ACHN (cell line): ENCODE measurements at regions not wholly inside any gene's neighbourhood (a gene's known extent, or its start where the extent isn't known, plus 50 kb on each side); places are given as distances from the start of the nearest gene placed in this dataset.
A peak's percentile ranks its signal among the peaks of the same experiment; 100 is the strongest.

Experiments
- DNase-seq: peaks from one replicate; pipeline ENCODE4 v3.0.0-alpha.2; 2015
- in situ Hi-C: cut with HindIII; loops from 2 replicates; pipeline ENCODE4 v1.10.0; 2017; ENCODE audit warnings: low sequenced_read_pairs, low pct_ligation_motif_present, low pct_unique_long_range_greater_than_20kb

DNA sequence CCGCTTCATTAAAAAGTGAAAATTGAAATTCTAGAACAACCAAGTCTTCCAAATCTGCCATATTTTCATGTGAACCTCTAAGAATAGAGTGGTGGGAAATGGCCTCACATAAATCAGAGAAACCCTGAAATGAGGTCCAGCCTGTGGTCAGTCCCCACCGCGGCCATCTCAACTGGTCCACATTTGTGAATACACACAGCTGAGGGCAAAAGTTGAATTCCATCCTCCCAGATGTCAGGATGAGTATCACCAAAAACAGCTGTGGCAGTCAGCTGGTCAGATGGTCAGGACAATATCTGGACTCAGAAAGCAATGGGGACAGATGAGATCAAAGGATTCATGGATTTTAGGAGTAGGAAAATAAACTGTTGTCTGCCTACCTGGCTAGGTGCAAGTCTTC is 219.4 kb upstream of the NCKAP5 start:
- in situ Hi-C loops: no loop called here
- DNase-seq: no peak

DNA sequence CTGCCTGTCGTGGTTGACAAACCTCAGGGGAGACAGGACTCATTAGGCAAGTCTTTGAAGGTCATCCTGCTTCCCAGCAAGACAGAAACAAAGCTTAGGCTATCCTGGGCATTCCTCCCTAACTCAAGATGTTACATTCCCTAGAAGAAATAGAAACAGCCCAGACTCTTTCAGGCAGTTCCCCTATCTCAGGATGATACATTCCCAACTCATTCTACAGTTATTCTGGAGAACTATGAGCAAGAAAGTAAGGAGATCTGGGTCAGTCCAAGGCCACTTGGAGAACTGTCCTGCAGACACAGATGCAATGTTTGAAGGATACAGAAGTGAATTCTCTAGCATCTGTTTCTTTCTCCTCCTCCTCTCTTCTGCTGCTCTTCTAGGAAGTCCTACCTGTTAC is 220.1 kb upstream of the NCKAP5 start:
- no peak for DNase-seq
- in situ Hi-C loops: no loop called here

DNA sequence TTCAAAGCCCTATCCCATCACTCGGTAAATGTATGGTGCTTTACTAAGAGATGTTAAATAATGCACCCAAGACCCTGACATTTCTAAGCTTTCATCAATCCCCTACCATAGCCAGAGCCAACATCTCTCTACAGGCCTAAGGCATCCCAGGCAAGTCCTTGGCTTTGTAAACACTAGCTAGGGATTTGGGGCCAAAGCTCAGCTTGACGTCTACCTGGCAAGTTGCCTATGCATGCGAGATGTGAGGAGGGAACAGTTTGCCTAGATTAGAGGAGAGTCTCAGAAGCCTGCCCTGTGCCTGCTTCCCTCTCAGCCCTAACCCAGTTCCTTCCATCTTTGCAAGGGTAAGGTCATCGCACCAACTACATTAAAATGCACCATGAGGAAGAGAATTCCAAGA is 221.5 kb upstream of the NCKAP5 start:
- in situ Hi-C loops: no loop called here
- DNase-seq: no peak

DNA sequence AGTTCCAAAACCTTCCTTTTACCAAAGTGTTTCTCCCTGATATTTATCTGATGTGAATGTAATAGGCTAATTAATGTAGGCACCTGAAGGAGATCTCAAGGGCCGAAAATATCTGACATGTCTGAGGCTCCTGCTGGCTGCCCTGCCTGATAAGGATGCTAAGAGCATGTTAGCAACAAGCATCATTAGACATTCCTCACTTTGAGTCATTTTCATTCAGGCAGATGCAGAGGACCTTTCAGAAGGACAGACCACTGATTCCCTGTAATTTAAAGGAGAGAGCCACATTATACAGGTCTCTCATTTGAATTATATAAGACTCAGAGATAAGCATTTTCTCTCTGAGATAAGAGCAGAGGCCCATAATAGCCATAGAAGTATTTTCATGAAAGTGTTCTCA is 222.4 kb upstream of the NCKAP5 start:
- no peak for DNase-seq
- in situ Hi-C loops: no loop called here

DNA sequence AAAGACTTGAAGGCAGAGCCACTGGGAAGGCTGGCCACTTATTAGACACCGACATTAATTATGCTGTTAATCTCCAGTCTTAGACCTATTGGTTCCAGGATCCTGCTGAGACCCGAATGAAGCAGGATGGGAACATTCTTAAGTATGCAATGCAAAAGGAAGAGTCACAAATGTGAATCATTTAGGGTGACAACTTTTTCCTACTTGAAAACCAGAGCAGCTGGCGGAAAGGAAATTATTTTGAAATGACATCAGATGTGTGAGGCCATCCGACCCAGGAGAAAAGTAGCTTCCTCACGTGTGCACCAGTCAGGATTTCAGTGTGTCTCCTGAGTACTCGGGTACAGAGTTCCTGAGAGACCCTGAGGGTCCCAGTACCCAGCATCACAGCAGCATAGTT is 222.9 kb upstream of the NCKAP5 start:
- no peak for DNase-seq
- in situ Hi-C loops: no loop called here

DNA sequence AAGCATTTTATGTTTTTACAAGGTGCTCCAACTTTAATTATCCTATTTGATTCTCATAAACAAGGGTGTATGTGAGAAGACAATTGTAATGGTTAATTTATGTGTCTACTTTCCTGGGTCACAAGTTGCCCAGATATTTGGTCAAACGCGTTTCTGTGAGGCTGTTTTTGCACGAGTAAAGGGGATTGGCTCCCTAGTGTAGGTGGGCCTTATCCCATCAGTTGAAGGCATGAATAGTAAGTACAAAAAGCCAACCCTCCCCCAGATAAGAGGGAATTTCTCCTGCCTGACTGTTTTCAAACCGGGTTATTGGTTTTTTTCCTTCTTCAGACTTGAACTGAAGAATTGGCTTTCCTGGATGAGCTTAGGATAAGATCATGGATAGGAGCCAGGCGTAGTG is 224.0 kb upstream of the NCKAP5 start:
- in situ Hi-C loops: no loop called here
- no peak for DNase-seq

DNA sequence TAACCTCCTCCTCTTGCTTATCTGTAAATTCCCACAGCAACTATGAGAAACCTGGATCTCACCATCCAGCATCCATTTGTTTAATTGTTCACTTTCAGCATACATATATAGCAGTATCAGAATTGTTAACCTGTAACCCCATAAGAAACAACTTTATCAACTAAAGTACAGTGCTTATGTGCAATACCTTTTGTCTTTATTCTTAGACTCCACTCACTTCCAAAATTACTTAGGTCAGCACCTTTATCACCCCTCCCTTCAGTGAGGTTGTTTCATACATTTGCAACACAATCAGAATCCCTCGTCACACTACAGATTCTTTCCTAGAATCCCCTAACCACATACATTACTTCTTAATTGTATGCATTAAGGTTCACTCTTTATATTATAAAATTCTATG is 225.9 kb upstream of the NCKAP5 start:
- in situ Hi-C loops: no loop called here

DNA sequence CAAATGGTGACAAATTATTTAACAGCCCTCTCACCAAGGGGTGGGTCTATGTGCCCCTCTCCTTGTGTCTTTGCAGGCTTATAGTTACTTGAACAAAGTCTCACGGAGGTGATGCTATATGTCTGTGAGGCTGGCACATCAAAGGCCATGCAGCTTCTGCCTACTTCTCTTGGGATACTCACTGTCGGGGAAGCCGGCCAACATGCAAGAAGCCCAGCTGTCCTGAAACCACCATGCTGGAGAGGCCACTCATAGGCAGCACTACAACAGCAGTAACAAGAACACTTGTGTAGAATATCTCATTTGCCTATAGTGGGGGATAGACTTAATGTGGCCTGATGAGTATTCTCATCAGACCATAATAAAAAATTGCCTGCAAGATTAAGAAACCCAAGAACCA is 233.7 kb upstream of the NCKAP5 start:
- in situ Hi-C loops: no loop called here
- no peak for DNase-seq

More for the DNA sequence above, 225.9 kb upstream of the NCKAP5 start:
- DNase-seq: no peak

DNA sequence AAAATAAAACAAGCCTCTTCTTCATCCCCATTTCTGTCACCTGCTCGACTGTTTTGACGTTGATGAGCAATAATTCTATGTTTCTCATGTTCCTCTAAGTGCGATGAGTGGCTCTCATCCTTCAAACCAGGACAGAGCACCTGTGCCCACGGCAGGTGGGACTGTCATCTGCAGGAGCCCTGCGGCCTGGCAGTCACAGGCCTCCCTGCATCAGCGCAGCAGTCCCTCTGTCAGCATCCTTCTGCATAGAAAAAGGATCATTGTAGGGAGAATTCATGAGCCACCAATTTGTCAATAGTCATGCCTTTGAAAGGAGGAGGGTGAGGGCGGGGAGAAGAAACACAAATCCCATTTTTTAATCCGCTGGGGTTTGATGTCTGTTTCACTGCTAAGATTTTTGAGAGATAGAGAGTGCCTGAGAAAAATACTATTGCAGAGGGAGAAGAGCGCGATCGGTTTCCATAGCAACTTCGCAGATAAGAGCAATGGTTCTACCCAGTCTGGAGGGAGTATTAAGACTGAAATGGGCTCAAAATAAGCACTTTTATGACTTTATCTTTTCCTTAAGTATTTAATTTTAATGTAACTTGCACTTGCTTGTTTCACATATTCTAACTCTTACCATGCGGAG is 234.3 kb upstream of the NCKAP5 start:
- in situ Hi-C loops: no loop called here
- DNase-seq: no peak

DNA sequence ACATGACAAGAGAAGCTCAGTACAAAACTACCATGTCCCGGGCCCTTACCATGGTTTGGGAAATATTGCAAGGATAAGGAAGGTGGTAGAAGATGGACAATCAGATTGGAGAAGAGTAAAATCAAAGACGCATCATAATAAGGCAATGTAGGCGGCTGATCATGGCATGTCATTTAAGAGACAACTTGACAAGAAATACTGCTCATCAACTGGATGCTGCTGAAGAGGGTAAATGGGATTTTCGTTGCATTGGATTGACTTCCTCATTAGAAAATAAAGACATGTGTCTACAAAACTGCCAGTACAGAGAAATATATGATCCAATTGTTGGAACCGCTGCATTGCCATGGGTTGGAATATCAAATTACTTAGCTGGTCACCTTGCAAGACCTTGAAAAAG is 238.3 kb upstream of the NCKAP5 start:
- no peak for DNase-seq
- in situ Hi-C loops: no loop called here

DNA sequence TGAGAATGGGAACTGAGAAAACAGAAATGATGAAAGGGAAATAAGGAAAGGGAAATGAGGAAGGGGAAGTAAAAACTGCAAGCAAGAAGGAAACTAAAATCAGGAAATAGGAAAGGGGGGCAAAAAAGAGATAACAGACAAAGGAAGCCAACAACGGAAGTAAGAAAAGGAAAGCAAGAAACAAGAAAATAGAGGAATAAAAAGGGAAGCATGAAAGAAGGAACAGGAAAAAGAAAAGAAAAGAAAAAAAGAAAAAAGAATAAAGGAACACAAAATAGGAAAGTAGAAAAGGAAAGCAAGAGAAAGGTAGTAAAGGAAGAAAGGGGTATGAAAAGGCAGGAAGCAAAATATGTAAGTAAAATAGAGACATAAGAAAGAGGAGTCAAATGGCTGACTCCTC is 241.2 kb upstream of the NCKAP5 start:
- no peak for DNase-seq
- in situ Hi-C loops: no loop called here

DNA sequence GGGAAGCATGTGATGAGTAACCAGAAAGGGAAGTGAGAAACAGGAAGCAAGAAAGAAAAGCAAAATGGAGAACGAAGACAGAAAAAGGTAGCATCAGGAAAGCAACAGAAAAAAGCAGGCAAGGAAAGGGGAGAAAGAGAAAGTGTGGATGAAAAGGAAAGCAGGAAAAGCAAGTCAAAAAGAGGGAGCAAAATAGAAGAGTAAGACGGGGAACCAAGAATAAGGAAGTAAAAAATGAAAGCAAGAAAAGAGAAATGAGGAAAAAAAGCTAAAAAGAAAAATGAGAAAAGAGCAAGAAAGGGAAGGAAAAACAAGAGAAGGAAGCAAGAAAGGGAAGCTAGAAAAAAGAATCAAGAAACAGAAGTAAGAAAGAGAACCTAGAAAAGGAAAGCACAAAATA is 242.3 kb upstream of the NCKAP5 start:
- in situ Hi-C loops: no loop called here
- no peak for DNase-seq

DNA sequence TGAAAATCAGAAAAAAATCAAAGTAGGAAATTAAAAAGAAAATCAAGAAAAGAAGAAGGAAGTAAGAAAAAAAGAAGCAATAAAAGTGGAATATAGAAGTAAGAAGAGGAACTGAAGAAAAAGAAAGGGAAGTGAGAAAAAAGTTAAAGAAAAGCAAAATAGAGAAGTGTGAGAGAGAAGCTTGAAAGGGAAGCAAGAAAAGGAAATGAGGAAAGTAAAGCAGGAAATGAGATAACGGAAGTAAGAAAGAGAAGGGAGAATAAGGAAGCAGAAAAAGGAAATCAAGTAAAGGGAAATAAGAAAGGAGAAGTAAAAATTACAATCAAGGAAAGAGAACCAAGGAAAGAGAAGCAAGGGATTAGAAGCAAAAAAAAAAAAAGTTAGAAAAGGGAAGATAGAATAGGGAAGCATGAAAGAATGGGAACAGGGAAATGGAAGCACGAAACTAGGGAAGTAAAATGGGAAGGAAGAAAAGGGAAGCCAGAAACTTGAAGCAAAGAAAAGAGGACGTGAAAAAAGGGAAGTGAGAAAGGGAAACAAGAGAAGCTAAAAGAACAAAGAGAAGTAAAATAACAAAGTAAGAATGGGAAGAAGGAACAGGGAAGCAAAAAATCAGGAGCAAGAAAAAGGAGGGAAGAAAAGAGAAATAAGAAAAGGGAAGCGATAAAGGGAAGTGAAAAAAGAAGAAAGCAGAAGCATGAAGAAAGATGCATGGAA is 243.3 kb upstream of the NCKAP5 start:
- DNase-seq: no peak
- in situ Hi-C loops: no loop called here

DNA sequence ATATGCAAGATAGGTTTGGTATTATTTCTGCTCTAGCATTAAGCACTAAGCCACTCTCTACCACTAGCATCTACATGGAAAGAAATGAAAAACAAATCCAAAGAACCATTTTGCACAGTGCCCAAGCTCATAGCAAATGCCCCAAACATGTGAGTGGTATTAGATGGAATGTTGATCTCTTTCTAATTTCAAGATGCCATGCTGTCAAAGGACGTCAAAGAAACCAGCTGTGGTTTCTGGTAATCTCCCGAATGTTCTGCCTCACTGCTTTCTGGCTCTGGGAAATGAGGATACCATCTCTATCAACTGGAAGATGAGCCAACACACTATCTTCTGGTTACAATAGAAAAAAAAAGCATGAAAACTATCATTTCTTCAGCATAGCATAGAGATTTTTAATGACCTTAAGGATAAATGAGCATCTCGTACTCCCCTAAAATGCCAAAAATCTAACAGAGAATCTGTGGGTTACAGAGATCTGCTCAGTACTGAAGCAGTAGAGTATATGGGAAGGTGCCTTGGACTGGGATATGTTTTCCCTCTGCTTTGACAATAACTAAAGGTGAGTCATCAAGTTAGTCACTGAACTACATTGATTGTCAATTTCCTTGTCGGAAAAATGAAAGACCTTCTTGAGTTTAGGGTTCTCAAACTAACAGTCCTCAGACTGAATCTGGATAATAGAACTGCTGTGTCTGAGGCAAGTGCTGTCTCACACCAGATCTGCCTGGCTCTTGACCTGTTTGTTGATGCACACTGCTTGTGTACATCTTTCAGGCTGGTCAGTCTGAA is 244.8 kb upstream of the NCKAP5 start:
- peak; percentile 55 for DNase-seq
- in situ Hi-C loops: no loop called here

DNA sequence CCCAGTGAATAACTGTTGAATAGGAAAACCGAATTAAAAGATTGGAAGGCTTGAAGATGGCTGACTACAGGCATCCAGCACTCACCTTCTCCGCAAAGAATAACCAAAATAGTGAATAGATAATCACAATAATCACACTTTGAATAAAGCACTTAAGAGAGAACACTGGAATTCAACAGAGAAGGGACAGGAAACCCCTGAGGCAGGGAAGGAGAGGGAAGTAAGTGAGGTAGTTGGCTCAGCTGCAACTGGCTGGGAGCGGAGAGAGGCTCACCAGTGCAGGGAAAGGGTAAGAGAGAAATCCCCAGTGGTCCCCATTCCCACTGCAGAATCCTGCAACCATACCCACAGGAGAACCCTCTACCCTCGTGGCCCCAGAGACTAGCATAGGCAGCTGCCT is 246.6 kb upstream of the NCKAP5 start:
- DNase-seq: no peak
- in situ Hi-C loops: no loop called here

DNA sequence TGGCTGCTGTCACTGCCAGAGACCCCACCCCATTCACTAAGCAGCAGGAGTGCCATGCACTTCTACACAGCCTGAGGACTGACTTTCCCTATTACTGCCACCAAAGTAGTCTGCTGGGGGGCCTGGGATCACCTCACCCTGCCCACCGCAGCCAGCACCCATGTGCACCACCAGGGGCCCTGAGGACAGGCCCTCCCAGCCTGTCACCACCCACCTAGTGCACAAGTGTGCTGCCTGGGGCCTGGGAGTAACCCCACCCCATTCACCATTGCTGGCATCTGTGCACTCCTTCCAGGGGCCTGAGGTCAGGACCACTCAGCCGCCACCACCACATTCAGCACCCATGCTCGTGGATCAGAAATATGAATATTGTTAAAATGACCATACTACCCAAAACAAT is 247.8 kb upstream of the NCKAP5 start:
- no peak for DNase-seq

DNA sequence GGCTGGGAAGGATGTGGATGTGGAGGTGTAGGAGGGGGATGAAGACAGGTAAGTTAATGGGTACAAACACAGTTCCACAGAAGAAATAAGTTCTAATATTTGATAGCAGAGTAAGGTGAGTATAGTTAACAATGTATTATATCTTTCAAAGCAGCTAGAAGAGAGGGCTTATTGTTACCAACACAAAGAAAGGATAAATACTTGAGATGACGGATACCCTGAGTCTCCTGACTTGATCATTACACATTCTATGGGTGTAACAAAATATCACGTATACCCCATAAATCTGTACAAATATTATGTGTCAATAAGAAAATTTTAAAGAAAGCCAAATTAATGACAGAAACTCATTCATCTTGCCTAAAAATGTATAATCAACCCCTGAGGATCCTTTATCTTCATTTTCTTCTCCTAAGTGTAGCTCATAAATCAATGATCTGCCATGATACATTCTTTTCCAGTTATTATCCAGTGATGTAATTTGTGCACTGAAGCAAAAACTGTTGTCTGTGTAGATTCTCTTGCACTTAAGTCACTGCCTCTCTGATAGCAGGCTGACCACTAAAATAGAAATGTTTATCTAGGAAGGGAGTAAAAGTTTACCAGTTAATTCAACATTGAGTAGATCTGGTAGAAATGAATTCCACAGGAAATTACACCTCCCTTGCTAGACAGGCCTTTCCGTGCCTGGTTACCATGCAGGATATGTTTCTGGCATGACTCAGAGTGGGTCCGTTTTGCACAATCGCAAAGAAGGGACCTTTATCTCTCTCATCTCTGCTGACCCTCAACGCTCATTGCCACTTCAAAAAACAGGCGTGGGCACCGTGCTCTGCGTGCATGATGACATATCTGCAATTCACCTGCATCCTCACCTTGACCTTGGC is 249.7 kb upstream of the NCKAP5 start:
- in situ Hi-C loops: no loop called here
- peak; percentile 99 for DNase-seq

More for the DNA sequence above, 247.8 kb upstream of the NCKAP5 start:
- in situ Hi-C loops: no loop called here

DNA sequence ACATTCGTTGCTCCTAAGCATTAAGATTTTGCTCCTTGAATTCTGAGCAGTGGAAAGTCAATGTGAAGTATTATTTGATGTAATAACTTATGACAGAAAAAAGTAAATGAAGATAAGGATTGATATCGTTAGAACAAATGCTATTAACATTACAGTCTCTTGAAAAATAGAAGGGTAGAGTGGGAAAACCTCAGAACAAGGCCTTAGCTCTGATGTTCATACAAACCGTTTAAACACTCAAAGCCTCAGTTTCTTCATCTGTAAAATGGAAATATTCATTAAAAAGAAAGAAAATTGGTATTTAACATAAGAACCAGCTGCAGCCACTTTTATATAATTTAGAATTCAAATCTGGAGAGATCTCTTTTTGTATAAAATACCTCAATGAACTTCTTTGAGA is 250.4 kb upstream of the NCKAP5 start:
- no peak for DNase-seq
- in situ Hi-C loops: no loop called here

DNA sequence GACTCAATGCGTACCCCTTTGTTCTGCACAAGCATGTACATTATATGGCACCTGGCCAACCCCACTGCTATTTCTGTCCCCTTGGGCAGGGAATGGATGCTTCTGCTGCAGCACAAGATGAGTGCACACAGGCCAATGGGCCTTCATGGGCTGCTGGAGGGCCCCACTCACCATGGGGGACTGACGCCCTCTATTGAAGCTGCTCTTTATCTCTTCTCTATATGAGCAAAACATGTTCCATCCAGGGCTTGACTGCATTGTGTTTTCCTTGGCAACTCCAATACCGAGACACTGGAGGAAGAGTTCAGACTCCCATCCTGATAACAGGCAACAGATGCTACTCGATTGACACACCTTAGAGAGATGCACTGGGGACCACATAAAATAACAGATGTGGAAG is 251.6 kb upstream of the NCKAP5 start:
- in situ Hi-C loops: no loop called here

More for the DNA sequence above, 251.6 kb upstream of the NCKAP5 start:
- DNase-seq: peak; percentile 23
